ENCODE measurements at regions not wholly inside any gene's neighbourhood (a gene's known extent, or its start where the extent isn't known, plus 50 kb on each side); places are given as distances from the start of the nearest gene placed in this dataset.

DNA sequence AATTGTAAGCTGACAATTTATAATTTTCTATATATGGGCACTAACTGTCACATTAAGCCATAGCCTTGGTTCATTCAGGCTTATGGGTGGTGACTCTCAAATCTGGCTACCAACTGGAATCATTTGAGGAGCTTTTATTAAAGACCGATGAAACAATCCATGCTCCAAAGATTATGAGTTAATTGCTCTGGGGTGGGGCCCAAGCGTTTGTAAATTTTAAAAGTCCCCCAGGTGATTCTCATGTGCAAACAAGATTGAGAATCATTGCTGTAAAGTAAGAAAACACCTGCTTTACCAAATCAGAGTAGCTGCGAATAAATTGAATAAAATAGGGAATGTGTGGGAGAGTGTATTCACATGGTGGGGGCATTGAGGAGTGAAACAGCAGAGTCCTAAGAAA is 76.1 kb upstream of the RAB27B start:
- no peak overlapping the region for H3K4me3 ChIP-seq (ENCODE audit: insufficient read depth in 1 of 2, low read depth in 1 of 2, low read length in 2 of 2)
- H3K4me2 ChIP-seq (ENCODE audit: low read length, poor library complexity, severe bottlenecking) = no peak overlapping the region
- H3K27me3 ChIP-seq (ENCODE audit: control insufficient read depth in 1 of 2, insufficient read depth in 1 of 2, low read length in 2 of 2) = no peaks in the 10 kb centered on the region
- no peak overlapping the region for H2BK12ac ChIP-seq (ENCODE audit: low read length in 2 of 2)
- no peak overlapping the region for H3K23ac ChIP-seq (ENCODE audit: low read length in 2 of 2)
- no peak for DNase-seq
- H3K4me1 ChIP-seq (ENCODE audit: control insufficient read depth, insufficient read depth, low read depth, low read length) = peaks cover 3% of the 10 kb centered on the region
- no peak overlapping the region for H4K8ac ChIP-seq (ENCODE audit: low read length)
- no peak overlapping the region for H3K14ac ChIP-seq (ENCODE audit: low read length in 2 of 2)
- no peak overlapping the region for H2BK5ac ChIP-seq (ENCODE audit: low read depth, low read length, poor library complexity, severe bottlenecking)
- WGBS = 100% methylated on average over 3 of the region's 3 CpGs
- H2BK120ac ChIP-seq (ENCODE audit: low read depth, low read length) = no peak overlapping the region
- no peaks in the 10 kb centered on the region for H3K36me3 ChIP-seq (ENCODE audit: control insufficient read depth in 1 of 2, insufficient read depth in 2 of 2, low read depth in 1 of 2, low read length in 2 of 2)
- H3K4ac ChIP-seq (ENCODE audit: low read depth in 1 of 2, low read length in 2 of 2) = no peak overlapping the region
- H3K18ac ChIP-seq (ENCODE audit: low read depth in 1 of 2, low read length in 2 of 2) = no peak overlapping the region
- H2AFZ ChIP-seq (ENCODE audit: low read depth, low read length) = no peak overlapping the region
- H3K79me1 ChIP-seq (replicated peaks; ENCODE audit: low read length, poor library complexity, severe bottlenecking) = no peaks in the 10 kb centered on the region
- H3K27ac ChIP-seq (ENCODE audit: low read length, poor library complexity, severe bottlenecking) = no peak overlapping the region
- no peaks in the 10 kb centered on the region for H3K9me3 ChIP-seq (ENCODE audit: control insufficient read depth, low read length)
- H2AK5ac ChIP-seq (ENCODE audit: low read length, severe bottlenecking) = no peak overlapping the region
- H2BK15ac ChIP-seq (ENCODE audit: low read depth, poor library complexity, severe bottlenecking) = no peak overlapping the region
- no peak overlapping the region for H4K91ac ChIP-seq (ENCODE audit: low read length)
- no peak overlapping the region for H3K9ac ChIP-seq (ENCODE audit: low read length)

DNA sequence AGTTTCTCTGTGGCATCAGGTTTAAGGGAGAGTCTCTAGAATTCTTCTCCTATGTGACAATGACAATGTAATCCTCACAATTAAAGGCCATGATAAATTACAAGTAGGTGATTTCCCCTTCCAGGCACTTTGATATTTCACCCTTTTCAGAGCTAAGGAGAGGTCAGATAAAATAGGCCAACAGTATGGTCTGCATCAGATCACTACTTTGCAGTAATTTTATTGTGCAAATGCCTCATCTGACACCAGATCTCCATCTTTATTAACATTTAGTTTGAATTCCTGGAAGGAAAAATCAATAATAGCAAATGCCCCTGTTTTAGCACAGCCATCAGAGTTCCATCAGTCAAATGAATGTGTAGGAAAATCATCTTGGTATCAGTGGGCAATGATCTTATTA is 72.8 kb upstream of the RAB27B start:
- Histone ChIP-seq H3K36me3 (ENCODE audit: control insufficient read depth in 1 of 2, insufficient read depth in 2 of 2, low read depth in 1 of 2, low read length in 2 of 2) (no peaks in the 10 kb centered on the region), H2BK12ac (ENCODE audit: low read length in 2 of 2) (no peak overlapping the region), H3K9me3 (ENCODE audit: control insufficient read depth, low read length) (no peaks in the 10 kb centered on the region), H3K4me2 (ENCODE audit: low read length, poor library complexity, severe bottlenecking) (no peak overlapping the region), H2AK5ac (ENCODE audit: low read length, severe bottlenecking) (no peak overlapping the region), H3K4me3 (ENCODE audit: insufficient read depth in 1 of 2, low read depth in 1 of 2, low read length in 2 of 2) (no peak overlapping the region), H3K27ac (ENCODE audit: low read length, poor library complexity, severe bottlenecking) (no peak overlapping the region), H3K9ac (ENCODE audit: low read length) (no peak overlapping the region), H2BK120ac (ENCODE audit: low read depth, low read length) (no peak overlapping the region), H4K91ac (ENCODE audit: low read length) (no peak overlapping the region), H2AFZ (ENCODE audit: low read depth, low read length) (no peak overlapping the region), H3K4me1 (ENCODE audit: control insufficient read depth, insufficient read depth, low read depth, low read length) (peaks cover 3% of the 10 kb centered on the region), H2BK15ac (ENCODE audit: low read depth, poor library complexity, severe bottlenecking) (no peak overlapping the region), H4K8ac (ENCODE audit: low read length) (no peak overlapping the region), H3K14ac (ENCODE audit: low read length in 2 of 2) (no peak overlapping the region), H3K4ac (ENCODE audit: low read depth in 1 of 2, low read length in 2 of 2) (no peak overlapping the region), H2BK5ac (ENCODE audit: low read depth, low read length, poor library complexity, severe bottlenecking) (no peak overlapping the region), H3K27me3 (ENCODE audit: control insufficient read depth in 1 of 2, insufficient read depth in 1 of 2, low read length in 2 of 2) (no peaks in the 10 kb centered on the region), H3K23ac (ENCODE audit: low read length in 2 of 2) (no peak overlapping the region), H3K79me1 (replicated peaks; ENCODE audit: low read length, poor library complexity, severe bottlenecking) (no peaks in the 10 kb centered on the region), H3K18ac (ENCODE audit: low read depth in 1 of 2, low read length in 2 of 2) (no peak overlapping the region)
- DNase-seq = no peak

DNA sequence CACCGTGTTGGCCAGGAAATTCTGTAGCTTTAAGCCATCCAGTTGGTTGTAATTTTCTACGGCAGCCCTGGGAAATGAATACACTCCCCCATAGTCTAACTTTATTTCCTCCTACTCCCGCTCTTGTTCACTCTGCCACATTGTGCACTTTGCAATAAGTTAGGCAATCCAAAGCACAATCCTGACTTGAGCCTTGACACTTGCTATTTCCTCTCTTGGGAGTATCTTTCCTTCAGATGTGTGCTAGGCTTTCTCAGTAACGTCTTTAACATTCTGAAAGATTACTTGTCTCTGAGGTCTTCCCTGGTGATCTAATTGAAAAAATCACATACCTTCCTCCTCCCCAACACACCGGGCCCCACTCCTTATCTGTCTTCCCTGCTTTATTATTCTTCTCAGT is 65.9 kb upstream of the RAB27B start:
- no peak overlapping the region for H2BK15ac ChIP-seq (ENCODE audit: low read depth, poor library complexity, severe bottlenecking)
- no peak overlapping the region for H3K27ac ChIP-seq (ENCODE audit: low read length, poor library complexity, severe bottlenecking)
- H2BK12ac ChIP-seq (ENCODE audit: low read length in 2 of 2) = no peak overlapping the region
- H3K27me3 ChIP-seq (ENCODE audit: control insufficient read depth in 1 of 2, insufficient read depth in 1 of 2, low read length in 2 of 2) = no peaks in the 10 kb centered on the region
- DNase-seq = peak; percentile 19
- H3K4me2 ChIP-seq (ENCODE audit: low read length, poor library complexity, severe bottlenecking) = no peak overlapping the region
- WGBS = 58% methylated on average over 5 of the region's 5 CpGs
- H2BK5ac ChIP-seq (ENCODE audit: low read depth, low read length, poor library complexity, severe bottlenecking) = no peak overlapping the region
- no peak overlapping the region for H4K8ac ChIP-seq (ENCODE audit: low read length)
- H3K36me3 ChIP-seq (ENCODE audit: control insufficient read depth in 1 of 2, insufficient read depth in 2 of 2, low read depth in 1 of 2, low read length in 2 of 2) = no peaks in the 10 kb centered on the region
- H3K18ac ChIP-seq (ENCODE audit: low read depth in 1 of 2, low read length in 2 of 2) = no peak overlapping the region
- no peak overlapping the region for H3K4ac ChIP-seq (ENCODE audit: low read depth in 1 of 2, low read length in 2 of 2)
- H3K4me3 ChIP-seq (ENCODE audit: insufficient read depth in 1 of 2, low read depth in 1 of 2, low read length in 2 of 2) = no peak overlapping the region
- no peaks in the 10 kb centered on the region for H3K4me1 ChIP-seq (ENCODE audit: control insufficient read depth, insufficient read depth, low read depth, low read length)
- H2BK120ac ChIP-seq (ENCODE audit: low read depth, low read length) = no peak overlapping the region
- H3K14ac ChIP-seq (ENCODE audit: low read length in 2 of 2) = no peak overlapping the region
- H3K79me1 ChIP-seq (replicated peaks; ENCODE audit: low read length, poor library complexity, severe bottlenecking) = no peaks in the 10 kb centered on the region
- no peak overlapping the region for H2AFZ ChIP-seq (ENCODE audit: low read depth, low read length)
- no peaks in the 10 kb centered on the region for H3K9me3 ChIP-seq (ENCODE audit: control insufficient read depth, low read length)
- no peak overlapping the region for H2AK5ac ChIP-seq (ENCODE audit: low read length, severe bottlenecking)
- H4K91ac ChIP-seq (ENCODE audit: low read length) = no peak overlapping the region
- H3K23ac ChIP-seq (ENCODE audit: low read length in 2 of 2) = no peak overlapping the region
- H3K9ac ChIP-seq (ENCODE audit: low read length) = no peak overlapping the region

GRCh38 chr18:54764786-54765185 is 63.5 kb upstream of the RAB27B start:
- Histone ChIP-seq H4K8ac (ENCODE audit: low read length) (no peak overlapping the region), H2BK12ac (ENCODE audit: low read length in 2 of 2) (no peak overlapping the region), H3K18ac (ENCODE audit: low read depth in 1 of 2, low read length in 2 of 2) (no peak overlapping the region), H2BK120ac (ENCODE audit: low read depth, low read length) (no peak overlapping the region), H3K9me3 (ENCODE audit: control insufficient read depth, low read length) (no peaks in the 10 kb centered on the region), H2BK15ac (ENCODE audit: low read depth, poor library complexity, severe bottlenecking) (no peak overlapping the region), H3K14ac (ENCODE audit: low read length in 2 of 2) (no peak overlapping the region), H3K27ac (ENCODE audit: low read length, poor library complexity, severe bottlenecking) (no peak overlapping the region), H4K91ac (ENCODE audit: low read length) (no peak overlapping the region), H3K4ac (ENCODE audit: low read depth in 1 of 2, low read length in 2 of 2) (no peak overlapping the region), H2AK5ac (ENCODE audit: low read length, severe bottlenecking) (no peak overlapping the region), H3K36me3 (ENCODE audit: control insufficient read depth in 1 of 2, insufficient read depth in 2 of 2, low read depth in 1 of 2, low read length in 2 of 2) (no peaks in the 10 kb centered on the region), H3K4me3 (ENCODE audit: insufficient read depth in 1 of 2, low read depth in 1 of 2, low read length in 2 of 2) (no peak overlapping the region), H3K79me1 (replicated peaks; ENCODE audit: low read length, poor library complexity, severe bottlenecking) (no peaks in the 10 kb centered on the region), H3K4me2 (ENCODE audit: low read length, poor library complexity, severe bottlenecking) (no peak overlapping the region), H2BK5ac (ENCODE audit: low read depth, low read length, poor library complexity, severe bottlenecking) (no peak overlapping the region), H3K23ac (ENCODE audit: low read length in 2 of 2) (no peak overlapping the region), H3K27me3 (ENCODE audit: control insufficient read depth in 1 of 2, insufficient read depth in 1 of 2, low read length in 2 of 2) (no peaks in the 10 kb centered on the region), H2AFZ (ENCODE audit: low read depth, low read length) (no peak overlapping the region), H3K4me1 (ENCODE audit: control insufficient read depth, insufficient read depth, low read depth, low read length) (no peaks in the 10 kb centered on the region), H3K9ac (ENCODE audit: low read length) (no peak overlapping the region)
- DNase-seq = no peak
- WGBS = 94% methylated on average over 3 of the region's 3 CpGs

Data from mesenchymal stem cell (in vitro differentiated cells and primary cell).